ENCODE measurements at regions not wholly inside any gene's neighbourhood (a gene's known extent, or its start where the extent isn't known, plus 50 kb on each side); places are given as distances from the start of the nearest gene placed in this dataset.

GRCh38 chr15:46296797-46297196, 662.0 kb downstream of the SQOR start:
- no TSS peak for BruUV-seq (replicated peaks)
- CTCF ChIA-PET, result no interaction called here
- Histone ChIP-seq H3K27ac (ENCODE audit: low read depth, low read length, poor library complexity, severe bottlenecking) (no peak overlapping the region), H3K36me3 (ENCODE audit: insufficient read depth, low read length, poor library complexity, severe bottlenecking) (no peaks in the 10 kb centered on the region), H3K4me3 (ENCODE audit: low read depth, low read length, poor library complexity, severe bottlenecking) (no peak overlapping the region), H3K9me3 (ENCODE audit: low read depth, low read length, poor library complexity, severe bottlenecking) (no peaks in the 10 kb centered on the region), H3K27me3 (replicated peaks; ENCODE audit: insufficient read depth, low read depth, low read length, poor library complexity) (no peaks in the 10 kb centered on the region), H3K4me1 (ENCODE audit: insufficient read depth, low read length, poor library complexity, severe bottlenecking) (no peaks in the 10 kb centered on the region)
- intact Hi-C loops (cut with micrococcal nuclease; ENCODE audit: unreplicated experiment), result no loop called here
- POLR2A ChIA-PET (ENCODE audit: low non-redundant PET), result no interaction called here
- DNase-seq (ENCODE audit: low spot score), result no peak
- TF ChIP-seq, protein P1, sequence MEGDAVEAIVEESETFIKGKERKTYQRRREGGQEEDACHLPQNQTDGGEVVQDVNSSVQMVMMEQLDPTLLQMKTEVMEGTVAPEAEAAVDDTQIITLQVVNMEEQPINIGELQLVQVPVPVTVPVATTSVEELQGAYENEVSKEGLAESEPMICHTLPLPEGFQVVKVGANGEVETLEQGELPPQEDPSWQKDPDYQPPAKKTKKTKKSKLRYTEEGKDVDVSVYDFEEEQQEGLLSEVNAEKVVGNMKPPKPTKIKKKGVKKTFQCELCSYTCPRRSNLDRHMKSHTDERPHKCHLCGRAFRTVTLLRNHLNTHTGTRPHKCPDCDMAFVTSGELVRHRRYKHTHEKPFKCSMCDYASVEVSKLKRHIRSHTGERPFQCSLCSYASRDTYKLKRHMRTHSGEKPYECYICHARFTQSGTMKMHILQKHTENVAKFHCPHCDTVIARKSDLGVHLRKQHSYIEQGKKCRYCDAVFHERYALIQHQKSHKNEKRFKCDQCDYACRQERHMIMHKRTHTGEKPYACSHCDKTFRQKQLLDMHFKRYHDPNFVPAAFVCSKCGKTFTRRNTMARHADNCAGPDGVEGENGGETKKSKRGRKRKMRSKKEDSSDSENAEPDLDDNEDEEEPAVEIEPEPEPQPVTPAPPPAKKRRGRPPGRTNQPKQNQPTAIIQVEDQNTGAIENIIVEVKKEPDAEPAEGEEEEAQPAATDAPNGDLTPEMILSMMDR (conservative IDR thresholded peaks at IDR 0.05; ENCODE audit: low read depth, low read length), result no peak
- no peak for TF ChIP-seq EZH2 (IDR thresholded peaks at IDR 0.05; ENCODE audit: borderline replicate concordance, low read depth, low read length, poor library complexity, severe bottlenecking)

DNA sequence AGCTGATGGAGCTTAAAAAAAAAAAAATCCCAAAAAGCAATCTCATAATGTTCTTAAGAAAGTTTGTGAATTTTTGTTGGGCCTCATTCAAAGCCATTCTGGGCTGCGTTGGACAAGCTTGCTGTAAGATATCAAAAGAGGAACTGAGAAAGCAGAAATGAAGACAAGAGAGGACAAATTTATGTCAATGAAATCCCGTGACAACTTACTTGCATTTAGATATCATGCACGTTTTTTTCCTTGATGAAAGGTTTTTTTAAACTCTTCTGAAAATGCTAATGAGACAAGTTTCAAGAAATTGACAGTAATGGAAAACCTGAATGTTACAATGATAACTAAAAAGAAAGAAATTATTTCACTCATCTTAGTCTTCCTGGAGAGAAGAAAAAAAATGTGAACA, 662.9 kb downstream of the SQOR start:
- CTCF ChIA-PET, result no interaction called here

GRCh38 chr15:46300716-46301115, 665.9 kb downstream of the SQOR start:
- no peaks in the 10 kb centered on the region for H3K36me3 ChIP-seq (ENCODE audit: insufficient read depth, low read length, poor library complexity, severe bottlenecking)
- H3K4me3 ChIP-seq (ENCODE audit: low read depth, low read length, poor library complexity, severe bottlenecking), result no peak overlapping the region
- DNase-seq (ENCODE audit: low spot score), result no peak
- no peaks in the 10 kb centered on the region for H3K4me1 ChIP-seq (ENCODE audit: insufficient read depth, low read length, poor library complexity, severe bottlenecking)
- no peaks in the 10 kb centered on the region for H3K9me3 ChIP-seq (ENCODE audit: low read depth, low read length, poor library complexity, severe bottlenecking)
- CTCF ChIA-PET, result no interaction called here
- intact Hi-C loops (cut with micrococcal nuclease; ENCODE audit: unreplicated experiment), result loop anchor here (5.0 kb wide), 2 partner anchors 208 to 593 kb away; no protein-coding TSS in a partner anchor
- no peak overlapping the region for H3K27ac ChIP-seq (ENCODE audit: low read depth, low read length, poor library complexity, severe bottlenecking)
- no TSS peak for BruUV-seq (replicated peaks)
- no peak for TF ChIP-seq EZH2 (IDR thresholded peaks at IDR 0.05; ENCODE audit: borderline replicate concordance, low read depth, low read length, poor library complexity, severe bottlenecking)
- TF ChIP-seq, protein P1 (conservative IDR thresholded peaks at IDR 0.05; ENCODE audit: low read depth, low read length), result no peak
- POLR2A ChIA-PET (ENCODE audit: low non-redundant PET), result no interaction called here
- H3K27me3 ChIP-seq (replicated peaks; ENCODE audit: insufficient read depth, low read depth, low read length, poor library complexity), result no peaks in the 10 kb centered on the region

More for the DNA sequence above, 662.9 kb downstream of the SQOR start:
- Histone ChIP-seq H3K4me3 (ENCODE audit: low read depth, low read length, poor library complexity, severe bottlenecking) (no peak overlapping the region), H3K4me1 (ENCODE audit: insufficient read depth, low read length, poor library complexity, severe bottlenecking) (no peaks in the 10 kb centered on the region), H3K27me3 (replicated peaks; ENCODE audit: insufficient read depth, low read depth, low read length, poor library complexity) (no peaks in the 10 kb centered on the region), H3K9me3 (ENCODE audit: low read depth, low read length, poor library complexity, severe bottlenecking) (no peaks in the 10 kb centered on the region), H3K36me3 (ENCODE audit: insufficient read depth, low read length, poor library complexity, severe bottlenecking) (no peaks in the 10 kb centered on the region), H3K27ac (ENCODE audit: low read depth, low read length, poor library complexity, severe bottlenecking) (no peak overlapping the region)
- TF ChIP-seq, protein P1 (conservative IDR thresholded peaks at IDR 0.05; ENCODE audit: low read depth, low read length), result no peak
- no peak for TF ChIP-seq EZH2 (IDR thresholded peaks at IDR 0.05; ENCODE audit: borderline replicate concordance, low read depth, low read length, poor library complexity, severe bottlenecking)
- no peak for DNase-seq (ENCODE audit: low spot score)
- POLR2A ChIA-PET (ENCODE audit: low non-redundant PET), result no interaction called here
- intact Hi-C loops (cut with micrococcal nuclease; ENCODE audit: unreplicated experiment), result no loop called here
- BruUV-seq (replicated peaks), result no TSS peak
